Hepatocyte (in vitro differentiated cells): ENCODE measurements at regions not wholly inside any gene's neighbourhood (a gene's known extent, or its start where the extent isn't known, plus 50 kb on each side); places are given as distances from the start of the nearest gene placed in this dataset.

ENCODE experiments used
- DNase-seq: peaks from one replicate; pipeline ENCODE4 v3.0.0-alpha.2; 2016; ENCODE audit warnings: low spot score
- H2AFZ ChIP-seq: fragments of 200-600 bp; sonication (generic); 2 replicates; pipeline ENCODE4 v1.6.0; 2016; ENCODE audit warnings: antibody characterized with exemption, mild to moderate bottlenecking
- H3K27ac ChIP-seq: fragments of 200-600 bp; sonication (generic); 2 replicates; pipeline ENCODE4 v1.5.1; 2016; ENCODE audit warnings: mild to moderate bottlenecking
- H3K27me3 ChIP-seq: fragments of 200-600 bp; sonication (generic); 2 replicates; pipeline ENCODE4 v1.6.1; 2016
- H3K36me3 ChIP-seq: fragments of 200-600 bp; sonication (generic); replicated peaks from 2 replicates; pipeline ENCODE4 v1.5.1; 2016; ENCODE audit warnings: low read depth; ENCODE audit not compliant: insufficient read depth
- H3K4me1 ChIP-seq: fragments of 200-600 bp; sonication (generic); 2 replicates; pipeline ENCODE4 v1.5.1; 2016; ENCODE audit warnings: mild to moderate bottlenecking, moderate library complexity; ENCODE audit not compliant: insufficient read depth
- H3K4me2 ChIP-seq: fragments of 200-600 bp; sonication (generic); 2 replicates; pipeline ENCODE4 v1.6.0; 2016
- H3K4me3 ChIP-seq: fragments of 200-600 bp; sonication (generic); 2 replicates; pipeline ENCODE4 v1.5.1; 2016; ENCODE audit warnings: mild to moderate bottlenecking
- H3K79me2 ChIP-seq: fragments of 200-600 bp; sonication (generic); 2 replicates; pipeline ENCODE4 v1.6.0; 2017; ENCODE audit warnings: mild to moderate bottlenecking
- H3K9me2 ChIP-seq: fragments of 200-600 bp; sonication (generic); replicated peaks from 2 replicates; pipeline ENCODE4 v1.6.0; 2017; ENCODE audit warnings: mild to moderate bottlenecking; ENCODE audit not compliant: insufficient read depth
- H3K9me3 ChIP-seq: fragments of 200-600 bp; sonication (generic); 2 replicates; pipeline ENCODE4 v1.5.1; 2016; ENCODE audit warnings: low read depth, mild to moderate bottlenecking
- H4K20me1 ChIP-seq: fragments of 200-600 bp; sonication (generic); 2 replicates; pipeline ENCODE4 v1.6.0; 2016; ENCODE audit warnings: mild to moderate bottlenecking; ENCODE audit not compliant: insufficient read depth, poor library complexity, severe bottlenecking
- CTCF ChIP-seq: fragments of 200-600 bp; sonication (generic); IDR thresholded peaks from 2 replicates; pipeline ENCODE4 v1.5.1; 2016; ENCODE audit warnings: antibody characterized with exemption, mild to moderate bottlenecking; ENCODE audit not compliant: poor library complexity
- EZH2 ChIP-seq: fragments of 200-600 bp; sonication (generic); IDR thresholded peaks from 2 replicates; pipeline ENCODE4 v1.6.1; 2016; ENCODE audit warnings: antibody characterized with exemption, mild to moderate bottlenecking, borderline replicate concordance
- EZH2phosphoT487 ChIP-seq: fragments of 200-600 bp; sonication (generic); IDR thresholded peaks from one replicate; pipeline ENCODE4 v1.6.1; 2018; ENCODE audit warnings: antibody characterized with exemption, mild to moderate bottlenecking, low read depth, moderate library complexity; ENCODE audit not compliant: unreplicated experiment, severe bottlenecking
- WGBS: methylation state at CpG from one replicate; pipeline ENCODE4 v1.1.6; 2016; ENCODE audit warnings: low lambda C conversion rate; ENCODE audit errors: missing lambda C conversion rate; 5-methylcytosine and 5-hydroxymethylcytosine counted together

- Histone ChIP-seq H3K27ac (no peak overlapping the region), H3K4me3 (no peak overlapping the region), H3K36me3 (no peaks in the 10 kb centered on the region), H4K20me1 (no peaks in the 10 kb centered on the region), H3K27me3 (no peaks in the 10 kb centered on the region), H3K9me3 (no peaks in the 10 kb centered on the region), H3K4me2 (no peak overlapping the region), H3K79me2 (no peaks in the 10 kb centered on the region), H2AFZ (no peak overlapping the region), H3K4me1 (no peaks in the 10 kb centered on the region), H3K9me2 (no peaks in the 10 kb centered on the region)
- DNase-seq: no peak
- WGBS: 96% methylated on average over 2 of the region's 2 CpGs
- TF ChIP-seq EZH2phosphoT487: no peak
- TF ChIP-seq EZH2: no peak
- TF ChIP-seq CTCF: no peak
These were observed 57.0 kb upstream of the FOXN3 start for GRCh38 chr14:89473989-89474388.

GRCh38 chr14:89473569-89473968 lies 56.5 kb upstream of the FOXN3 start:
- H3K79me2 ChIP-seq: no peaks in the 10 kb centered on the region
- no peak overlapping the region for H2AFZ ChIP-seq
- no peak overlapping the region for H3K4me2 ChIP-seq
- no peaks in the 10 kb centered on the region for H3K36me3 ChIP-seq
- H4K20me1 ChIP-seq: no peaks in the 10 kb centered on the region
- no peaks in the 10 kb centered on the region for H3K27me3 ChIP-seq
- H3K9me3 ChIP-seq: no peaks in the 10 kb centered on the region
- no peak for TF ChIP-seq EZH2phosphoT487
- TF ChIP-seq CTCF: no peak
- no peak for TF ChIP-seq EZH2
- 96% methylated on average over 2 of the region's 2 CpGs for WGBS
- H3K9me2 ChIP-seq: no peaks in the 10 kb centered on the region
- no peak for DNase-seq
- no peak overlapping the region for H3K27ac ChIP-seq
- no peaks in the 10 kb centered on the region for H3K4me1 ChIP-seq
- no peak overlapping the region for H3K4me3 ChIP-seq

- Histone ChIP-seq H3K4me2 (no peak overlapping the region), H3K9me2 (no peaks in the 10 kb centered on the region), H3K36me3 (no peaks in the 10 kb centered on the region), H3K4me3 (no peak overlapping the region), H2AFZ (no peak overlapping the region), H3K79me2 (no peaks in the 10 kb centered on the region), H3K4me1 (no peaks in the 10 kb centered on the region), H3K9me3 (no peaks in the 10 kb centered on the region), H3K27ac (no peak overlapping the region), H3K27me3 (no peaks in the 10 kb centered on the region), H4K20me1 (no peaks in the 10 kb centered on the region)
- DNase-seq: no peak
- no peak for TF ChIP-seq EZH2
- no peak for TF ChIP-seq CTCF
- no peak for TF ChIP-seq EZH2phosphoT487
- 96% methylated on average over 6 of the region's 6 CpGs for WGBS
These were observed 53.4 kb upstream of the FOXN3 start for GRCh38 chr14:89470401-89470800.
